ENCODE measurements at regions not wholly inside any gene's neighbourhood (a gene's known extent, or its start where the extent isn't known, plus 50 kb on each side); places are given as distances from the start of the nearest gene placed in this dataset.
"Not testable (repeated sequence)": the region's sequence is repeated elsewhere in the genome, so short reads cannot be mapped to it uniquely, and the experiment has no call there.

GRCh38 chr1:235054466-235054865 lies 74.2 kb downstream of the TOMM20 start:
- ATAC-seq, result no peak
- Histone ChIP-seq H3K27me3 (no peaks in the 10 kb centered on the region), H3K4me1 (peaks cover 0 to 14% (median 0%) of the 10 kb centered on the region in 3 donors), H3K9me3 (no peaks in the 10 kb centered on the region), H3K4me3 (no peak overlapping the region), H3K36me3 (no peaks in the 10 kb centered on the region), H3K27ac (no peak overlapping the region)
- 93 to 100% methylated on average over 2 to 4 of the region's 11 CpGs for WGBS, 2 donors (ENCODE audit: low coverage in 1 of 2)
- no peak for TF ChIP-seq CTCF (IDR thresholded peaks at IDR 0.05)
- TF ChIP-seq POLR2A (IDR thresholded peaks at IDR 0.05), result no peak
- TF ChIP-seq EP300 (IDR thresholded peaks at IDR 0.05), result no peak
- no peak for TF ChIP-seq POLR2AphosphoS5 (IDR thresholded peaks at IDR 0.05)

GRCh38 chr1:235052067-235053008 lies 76.3 kb downstream of the TOMM20 start:
- no peaks in the 10 kb centered on the region for H3K36me3 ChIP-seq
- WGBS, 2 donors (ENCODE audit: low coverage in 1 of 2), result 61 to 84% methylated on average over 6 to 8 of the region's 12 CpGs

GRCh38 chr1:235051521-235051920 lies 77.1 kb downstream of the TOMM20 start:
- Histone ChIP-seq H3K27me3 (no peaks in the 10 kb centered on the region), H3K9me3 (no peaks in the 10 kb centered on the region), H3K27ac (no peak overlapping the region), H3K4me3 (no peak overlapping the region), H3K4me1 (peaks cover 0 to 39% (median 11%) of the 10 kb centered on the region in 3 donors), H3K36me3 (no peaks in the 10 kb centered on the region)
- no peak for ATAC-seq
- TF ChIP-seq CTCF (IDR thresholded peaks at IDR 0.05) (no peak), POLR2A (IDR thresholded peaks at IDR 0.05) (no peak), POLR2AphosphoS5 (IDR thresholded peaks at IDR 0.05) (no peak), EP300 (IDR thresholded peaks at IDR 0.05) (no peak)
- 36 to 50% methylated on average over 2 to 3 of the region's 3 CpGs for WGBS, 2 donors (ENCODE audit: low coverage in 1 of 2)

More at GRCh38 chr1:235052067-235053008, 76.3 kb downstream of the TOMM20 start:
- no peak overlapping the region for H3K27ac ChIP-seq
- H3K4me1 ChIP-seq, result peaks cover 0 to 33% (median 8%) of the 10 kb centered on the region in 3 donors
- no peak overlapping the region for H3K4me3 ChIP-seq
- no peak for ATAC-seq
- no peaks in the 10 kb centered on the region for H3K9me3 ChIP-seq
- no peaks in the 10 kb centered on the region for H3K27me3 ChIP-seq
- TF ChIP-seq POLR2AphosphoS5 (IDR thresholded peaks at IDR 0.05), result no peak
- no peak for TF ChIP-seq EP300 (IDR thresholded peaks at IDR 0.05)
- TF ChIP-seq POLR2A (IDR thresholded peaks at IDR 0.05), result no peak
- TF ChIP-seq CTCF (IDR thresholded peaks at IDR 0.05), result no peak

GRCh38 chr1:235050911-235051360 lies 77.7 kb downstream of the TOMM20 start:
- Histone ChIP-seq H3K27ac (peak overlapping the region in 1 of 4 donors; percentile 8), H3K4me1 (peaks cover 0 to 39% (median 11%) of the 10 kb centered on the region in 3 donors), H3K36me3 (no peaks in the 10 kb centered on the region), H3K27me3 (no peaks in the 10 kb centered on the region), H3K4me3 (no peak overlapping the region), H3K9me3 (no peaks in the 10 kb centered on the region)
- TF ChIP-seq CTCF (IDR thresholded peaks at IDR 0.05) (no peak), POLR2A (IDR thresholded peaks at IDR 0.05) (no peak), EP300 (IDR thresholded peaks at IDR 0.05) (no peak), POLR2AphosphoS5 (IDR thresholded peaks at IDR 0.05) (no peak)
- no peak for ATAC-seq
- WGBS, 2 donors (ENCODE audit: low coverage in 1 of 2), result 60 to 83% methylated on average over 4 to 5 of the region's 7 CpGs

GRCh38 chr1:235049716-235050378 lies 78.8 kb downstream of the TOMM20 start:
- Histone ChIP-seq H3K4me1 (peaks cover 0 to 39% (median 11%) of the 10 kb centered on the region in 3 donors), H3K27ac (peak overlapping the region in 2 of 4 donors; percentile 85 to 88)
- H3K27me3 ChIP-seq, H3K9me3 ChIP-seq, ATAC-seq, H3K4me3 ChIP-seq, H3K36me3 ChIP-seq: not testable (repeated sequence)
- 80 to 100% methylated on average over 7 to 11 of the region's 21 CpGs for WGBS, 2 donors (ENCODE audit: low coverage in 1 of 2)
